WERI-Rb-1 (cell line): ENCODE measurements at regions not wholly inside any gene's neighbourhood (a gene's known extent, or its start where the extent isn't known, plus 50 kb on each side); places are given as distances from the start of the nearest gene placed in this dataset.

ENCODE experiments used
- DNase-seq: peaks from one replicate; pipeline ENCODE4 v3.0.0-alpha.2; 2020
- H3K27ac ChIP-seq: fragments of 250-450 bp; sonication (Bioruptor Pico); 2 replicates; pipeline ENCODE4 v1.5.1; 2020; ENCODE audit warnings: mild to moderate bottlenecking, moderate library complexity
- H3K27me3 ChIP-seq: fragments of 250-450 bp; sonication (Bioruptor Pico); 2 replicates; pipeline ENCODE4 v1.5.1; 2021; ENCODE audit warnings: mild to moderate bottlenecking, low read depth, moderate library complexity; ENCODE audit not compliant: insufficient read depth, severe bottlenecking
- H3K36me3 ChIP-seq: fragments of 250-450 bp; sonication (Bioruptor Pico); 2 replicates; pipeline ENCODE4 v1.5.1; 2020; ENCODE audit warnings: mild to moderate bottlenecking, moderate library complexity
- H3K4me3 ChIP-seq: 2 replicates; pipeline ENCODE4 v1.5.1; 2011; ENCODE audit warnings: low read depth, mild to moderate bottlenecking, control low read depth, low read length
- H3K9me3 ChIP-seq: fragments of 250-450 bp; sonication (Bioruptor Pico); 2 replicates; pipeline ENCODE4 v1.5.1; 2021; ENCODE audit warnings: mild to moderate bottlenecking, moderate library complexity; ENCODE audit not compliant: severe bottlenecking
- CTCF ChIP-seq: IDR thresholded peaks from 2 replicates; pipeline ENCODE4 v1.5.1; 2011; ENCODE audit warnings: low read depth, mild to moderate bottlenecking, control low read depth, inconsistent platforms, low read length

- Histone ChIP-seq H3K27me3 (no peaks in the 10 kb centered on the region), H3K27ac (no peak overlapping the region), H3K36me3 (no peaks in the 10 kb centered on the region), H3K4me3 (no peak overlapping the region), H3K9me3 (no peaks in the 10 kb centered on the region)
- TF ChIP-seq CTCF: no peak
- DNase-seq: no peak
Measured at GRCh38 chr3:101042996-101043686, 49.9 kb upstream of the ABI3BP start.
